Astrocyte (in vitro differentiated cells and primary cell): ENCODE measurements at regions not wholly inside any gene's neighbourhood (a gene's known extent, or its start where the extent isn't known, plus 50 kb on each side); places are given as distances from the start of the nearest gene placed in this dataset.

Experiments
- CTCF ChIP-seq: IDR thresholded peaks from 2 replicates; pipeline ENCODE4 v1.5.1; 2011; ENCODE audit warnings: low read depth, mild to moderate bottlenecking, inconsistent platforms, low read length, moderate library complexity; ENCODE audit not compliant: insufficient read depth
- EZH2 ChIP-seq: IDR thresholded peaks from 2 replicates; pipeline ENCODE4 v1.6.1; 2012; ENCODE audit warnings: mild to moderate bottlenecking, low read length, inconsistent platforms; ENCODE audit not compliant: insufficient read depth

- no peak for TF ChIP-seq CTCF
- TF ChIP-seq EZH2 = no peak
Observed at GRCh38 chr13:109910194-109910593, 123.8 kb upstream of the IRS2 start.
